ENCODE measurements at regions not wholly inside any gene's neighbourhood (a gene's known extent, or its start where the extent isn't known, plus 50 kb on each side); places are given as distances from the start of the nearest gene placed in this dataset.

- no peak for TF ChIP-seq CAMTA2 (CRISPR knock-in tag; IDR thresholded peaks at IDR 0.05; ENCODE audit: borderline replicate concordance)
- TF ChIP-seq FOXK2 (IDR thresholded peaks at IDR 0.05), result no peak
- TF ChIP-seq HNRNPLL (IDR thresholded peaks at IDR 0.05; ENCODE audit: low read depth, low read length, poor library complexity, severe bottlenecking), result no peak
- TF ChIP-seq POLR2AphosphoS5 (IDR thresholded peaks at IDR 0.05; ENCODE audit: low read depth, low read length), result no peak
- TF ChIP-seq SIX4 (CRISPR knock-in tag; IDR thresholded peaks at IDR 0.05), result no peak
- TF ChIP-seq AKAP8 (CRISPR knock-in tag; IDR thresholded peaks at IDR 0.05), result no peak
- no peak for TF ChIP-seq ELF4 (CRISPR knock-in tag; IDR thresholded peaks at IDR 0.05; ENCODE audit: borderline replicate concordance)
- no peak for TF ChIP-seq RFX3 (CRISPR knock-in tag; IDR thresholded peaks at IDR 0.05)
- no peak for TF ChIP-seq TAF1 (CRISPR knock-in tag; IDR thresholded peaks at IDR 0.05)
- TF ChIP-seq, protein P1, sequence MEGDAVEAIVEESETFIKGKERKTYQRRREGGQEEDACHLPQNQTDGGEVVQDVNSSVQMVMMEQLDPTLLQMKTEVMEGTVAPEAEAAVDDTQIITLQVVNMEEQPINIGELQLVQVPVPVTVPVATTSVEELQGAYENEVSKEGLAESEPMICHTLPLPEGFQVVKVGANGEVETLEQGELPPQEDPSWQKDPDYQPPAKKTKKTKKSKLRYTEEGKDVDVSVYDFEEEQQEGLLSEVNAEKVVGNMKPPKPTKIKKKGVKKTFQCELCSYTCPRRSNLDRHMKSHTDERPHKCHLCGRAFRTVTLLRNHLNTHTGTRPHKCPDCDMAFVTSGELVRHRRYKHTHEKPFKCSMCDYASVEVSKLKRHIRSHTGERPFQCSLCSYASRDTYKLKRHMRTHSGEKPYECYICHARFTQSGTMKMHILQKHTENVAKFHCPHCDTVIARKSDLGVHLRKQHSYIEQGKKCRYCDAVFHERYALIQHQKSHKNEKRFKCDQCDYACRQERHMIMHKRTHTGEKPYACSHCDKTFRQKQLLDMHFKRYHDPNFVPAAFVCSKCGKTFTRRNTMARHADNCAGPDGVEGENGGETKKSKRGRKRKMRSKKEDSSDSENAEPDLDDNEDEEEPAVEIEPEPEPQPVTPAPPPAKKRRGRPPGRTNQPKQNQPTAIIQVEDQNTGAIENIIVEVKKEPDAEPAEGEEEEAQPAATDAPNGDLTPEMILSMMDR (CRISPR knock-in tag; IDR thresholded peaks at IDR 0.05), result no peak
- no peak for TF ChIP-seq SNAI1 (CRISPR knock-in tag; IDR thresholded peaks at IDR 0.05; ENCODE audit: borderline replicate concordance)
- no peak for TF ChIP-seq TCF12 (IDR thresholded peaks at IDR 0.05)
- TF ChIP-seq TCF12 (CRISPR knock-in tag; IDR thresholded peaks at IDR 0.05), result no peak
Observed at GRCh38 chr1:229002037-229002436, 266.8 kb downstream of the RHOU start.

All from HepG2 (cell line).